ENCODE measurements at regions not wholly inside any gene's neighbourhood (a gene's known extent, or its start where the extent isn't known, plus 50 kb on each side); places are given as distances from the start of the nearest gene placed in this dataset.

DNA sequence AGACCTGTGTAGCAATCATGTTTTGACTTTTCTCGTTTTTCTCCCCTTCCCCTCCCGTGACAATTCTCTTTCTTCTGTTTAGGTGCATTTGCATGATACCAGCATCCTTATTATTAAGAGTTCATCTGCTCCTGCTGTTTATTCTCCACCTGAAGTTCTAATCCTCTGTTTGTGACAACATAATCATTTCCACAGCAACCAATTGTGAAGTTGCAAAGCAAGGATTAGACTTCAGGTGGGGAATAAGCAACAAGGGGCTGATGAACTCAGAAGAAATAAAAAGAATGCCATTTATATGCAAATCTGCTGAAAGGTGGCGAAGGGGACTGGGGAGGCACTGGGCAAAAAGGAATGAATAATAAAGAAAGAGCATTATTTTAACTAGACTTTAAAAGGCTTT is 124.8 kb upstream of the LINC00305 start:
- Histone ChIP-seq H3K36me3 (ENCODE audit: insufficient read depth) (no peaks in the 10 kb centered on the region), H3K4me3 (IDR thresholded peaks at IDR 0.05; ENCODE audit: insufficient read depth, low read depth, low read length) (no peak overlapping the region), H3K27me3 (ENCODE audit: insufficient read depth, low read depth) (no peaks in the 10 kb centered on the region), H3K4me1 (ENCODE audit: low read depth, poor library complexity, severe bottlenecking) (no peaks in the 10 kb centered on the region), H4K20me1 (ENCODE audit: insufficient read depth) (no peaks in the 10 kb centered on the region), H3K9ac (no peak overlapping the region), H3K4me2 (no peak overlapping the region), H3K79me2 (ENCODE audit: insufficient read depth, low read depth) (no peaks in the 10 kb centered on the region), H2AFZ (ENCODE audit: low read depth) (no peak overlapping the region), H3K27ac (no peak overlapping the region)
- TF ChIP-seq, protein P1, sequence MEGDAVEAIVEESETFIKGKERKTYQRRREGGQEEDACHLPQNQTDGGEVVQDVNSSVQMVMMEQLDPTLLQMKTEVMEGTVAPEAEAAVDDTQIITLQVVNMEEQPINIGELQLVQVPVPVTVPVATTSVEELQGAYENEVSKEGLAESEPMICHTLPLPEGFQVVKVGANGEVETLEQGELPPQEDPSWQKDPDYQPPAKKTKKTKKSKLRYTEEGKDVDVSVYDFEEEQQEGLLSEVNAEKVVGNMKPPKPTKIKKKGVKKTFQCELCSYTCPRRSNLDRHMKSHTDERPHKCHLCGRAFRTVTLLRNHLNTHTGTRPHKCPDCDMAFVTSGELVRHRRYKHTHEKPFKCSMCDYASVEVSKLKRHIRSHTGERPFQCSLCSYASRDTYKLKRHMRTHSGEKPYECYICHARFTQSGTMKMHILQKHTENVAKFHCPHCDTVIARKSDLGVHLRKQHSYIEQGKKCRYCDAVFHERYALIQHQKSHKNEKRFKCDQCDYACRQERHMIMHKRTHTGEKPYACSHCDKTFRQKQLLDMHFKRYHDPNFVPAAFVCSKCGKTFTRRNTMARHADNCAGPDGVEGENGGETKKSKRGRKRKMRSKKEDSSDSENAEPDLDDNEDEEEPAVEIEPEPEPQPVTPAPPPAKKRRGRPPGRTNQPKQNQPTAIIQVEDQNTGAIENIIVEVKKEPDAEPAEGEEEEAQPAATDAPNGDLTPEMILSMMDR (conservative IDR thresholded peaks at IDR 0.05; ENCODE audit: low read depth, low read length): no peak

- Histone ChIP-seq H3K4me1 (ENCODE audit: low read depth, poor library complexity, severe bottlenecking) (no peaks in the 10 kb centered on the region), H3K4me3 (IDR thresholded peaks at IDR 0.05; ENCODE audit: insufficient read depth, low read depth, low read length) (no peak overlapping the region), H3K4me2 (no peak overlapping the region), H3K27ac (no peak overlapping the region), H2AFZ (ENCODE audit: low read depth) (no peak overlapping the region), H3K79me2 (ENCODE audit: insufficient read depth, low read depth) (no peaks in the 10 kb centered on the region), H3K9ac (no peak overlapping the region), H3K27me3 (ENCODE audit: insufficient read depth, low read depth) (no peaks in the 10 kb centered on the region), H4K20me1 (ENCODE audit: insufficient read depth) (no peaks in the 10 kb centered on the region), H3K36me3 (ENCODE audit: insufficient read depth) (no peaks in the 10 kb centered on the region)
- TF ChIP-seq, protein P1 (conservative IDR thresholded peaks at IDR 0.05; ENCODE audit: low read depth, low read length): no peak
Observed at GRCh38 chr18:64271975-64272659, 123.2 kb upstream of the LINC00305 start.

- Histone ChIP-seq H3K36me3 (ENCODE audit: insufficient read depth) (no peaks in the 10 kb centered on the region), H3K27ac (no peak overlapping the region), H3K4me1 (ENCODE audit: low read depth, poor library complexity, severe bottlenecking) (no peaks in the 10 kb centered on the region), H3K4me3 (IDR thresholded peaks at IDR 0.05; ENCODE audit: insufficient read depth, low read depth, low read length) (no peak overlapping the region), H3K79me2 (ENCODE audit: insufficient read depth, low read depth) (no peaks in the 10 kb centered on the region), H2AFZ (ENCODE audit: low read depth) (no peak overlapping the region), H3K9ac (no peak overlapping the region), H4K20me1 (ENCODE audit: insufficient read depth) (no peaks in the 10 kb centered on the region), H3K27me3 (ENCODE audit: insufficient read depth, low read depth) (no peaks in the 10 kb centered on the region), H3K4me2 (no peak overlapping the region)
- TF ChIP-seq, protein P1 (conservative IDR thresholded peaks at IDR 0.05; ENCODE audit: low read depth, low read length): no peak
Observed at GRCh38 chr18:64271246-64271645, 122.4 kb upstream of the LINC00305 start.

DNA sequence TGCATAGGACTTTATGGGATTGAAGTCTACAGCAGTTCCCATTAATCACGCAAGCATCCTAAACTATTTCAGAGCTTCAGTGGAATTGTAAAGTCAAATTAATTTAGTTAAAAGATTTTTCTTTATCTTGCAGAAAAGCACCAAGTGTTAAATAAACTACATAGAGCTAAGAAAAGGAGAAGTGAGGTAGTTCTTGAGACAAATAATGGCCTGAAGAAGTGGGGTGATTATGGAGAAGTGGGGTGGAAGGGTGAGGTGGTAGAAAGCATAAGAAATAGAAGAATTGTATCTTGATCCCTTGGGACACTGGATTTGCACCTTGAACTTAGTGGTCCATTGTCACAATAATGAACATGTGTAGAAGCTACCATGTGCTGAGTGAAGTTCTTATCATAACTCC is 121.7 kb upstream of the LINC00305 start:
- TF ChIP-seq, protein P1 (conservative IDR thresholded peaks at IDR 0.05; ENCODE audit: low read depth, low read length): no peak
- no peak overlapping the region for H3K27ac ChIP-seq
- no peak overlapping the region for H3K4me2 ChIP-seq
- no peaks in the 10 kb centered on the region for H3K79me2 ChIP-seq (ENCODE audit: insufficient read depth, low read depth)
- no peak overlapping the region for H3K9ac ChIP-seq
- H3K4me1 ChIP-seq (ENCODE audit: low read depth, poor library complexity, severe bottlenecking): no peaks in the 10 kb centered on the region
- H2AFZ ChIP-seq (ENCODE audit: low read depth): no peak overlapping the region
- H3K27me3 ChIP-seq (ENCODE audit: insufficient read depth, low read depth): no peaks in the 10 kb centered on the region
- no peaks in the 10 kb centered on the region for H4K20me1 ChIP-seq (ENCODE audit: insufficient read depth)
- no peaks in the 10 kb centered on the region for H3K36me3 ChIP-seq (ENCODE audit: insufficient read depth)
- no peak overlapping the region for H3K4me3 ChIP-seq (IDR thresholded peaks at IDR 0.05; ENCODE audit: insufficient read depth, low read depth, low read length)

Data from KMS-11 (cell line).